ENCODE measurements at regions not wholly inside any gene's neighbourhood (a gene's known extent, or its start where the extent isn't known, plus 50 kb on each side); places are given as distances from the start of the nearest gene placed in this dataset.

DNA sequence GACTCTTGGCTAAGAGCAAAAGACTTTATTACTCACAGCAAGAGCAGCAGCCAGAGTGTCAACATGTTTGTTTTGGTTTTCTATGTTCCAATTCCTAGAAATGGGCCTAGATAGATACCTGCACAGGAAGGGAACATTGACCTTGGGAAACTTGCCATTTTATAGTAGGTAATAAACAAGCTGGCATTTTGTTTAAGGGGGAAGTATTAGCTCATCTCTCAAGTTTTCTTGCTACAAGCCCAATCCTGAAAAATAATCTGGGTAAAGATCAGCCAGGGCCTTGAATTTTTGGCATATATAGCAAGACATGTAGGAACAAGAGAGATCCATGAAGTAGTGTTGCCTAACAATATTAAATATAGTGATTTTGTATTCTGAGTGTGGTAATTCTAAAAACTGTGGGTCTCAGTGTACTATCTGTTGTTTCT is 51.4 kb upstream of the RGL1 start:
- H3K4me1 Mint-ChIP-seq, result no peaks in the 10 kb centered on the region
- Histone ChIP-seq H3K4me1 (ENCODE audit: insufficient read depth) (no peaks in the 10 kb centered on the region), H4K20me1 (replicated peaks; ENCODE audit: insufficient read depth) (no peaks in the 10 kb centered on the region), H3K9me2 (ENCODE audit: insufficient read depth) (no peaks in the 10 kb centered on the region), H2AFZ (no peak overlapping the region), H3F3A (replicated peaks; ENCODE audit: low read depth) (no peaks in the 10 kb centered on the region), H3K4me2 (no peak overlapping the region), H3K27me3 (ENCODE audit: insufficient read depth) (no peaks in the 10 kb centered on the region), H3K79me2 (replicated peaks; ENCODE audit: insufficient read depth) (no peaks in the 10 kb centered on the region), H3K4me3 (no peak overlapping the region), H3K36me3 (ENCODE audit: insufficient read depth) (no peaks in the 10 kb centered on the region), H3K27ac (ENCODE audit: low read depth) (no peak overlapping the region)
- H3K27me3 Mint-ChIP-seq (ENCODE audit: insufficient read depth, low read depth, poor library complexity), result no peaks in the 10 kb centered on the region
- H3K36me3 Mint-ChIP-seq (ENCODE audit: low read depth), result peaks cover 19% of the 10 kb centered on the region
- H3K9me3 Mint-ChIP-seq, result peaks cover 29% of the 10 kb centered on the region
- TF ChIP-seq CREB1 (CRISPR knock-in tag; IDR thresholded peaks at IDR 0.05; ENCODE audit: low read depth) (no peak), EZH2phosphoT487 (IDR thresholded peaks at IDR 0.05; ENCODE audit: unreplicated experiment) (no peak)
- DNase-seq (ENCODE audit: low spot score) (no peak), ATAC-seq (no peak)
- no peak overlapping the region for H3K27ac Mint-ChIP-seq
- no peak overlapping the region for H3K4me3 Mint-ChIP-seq

DNA sequence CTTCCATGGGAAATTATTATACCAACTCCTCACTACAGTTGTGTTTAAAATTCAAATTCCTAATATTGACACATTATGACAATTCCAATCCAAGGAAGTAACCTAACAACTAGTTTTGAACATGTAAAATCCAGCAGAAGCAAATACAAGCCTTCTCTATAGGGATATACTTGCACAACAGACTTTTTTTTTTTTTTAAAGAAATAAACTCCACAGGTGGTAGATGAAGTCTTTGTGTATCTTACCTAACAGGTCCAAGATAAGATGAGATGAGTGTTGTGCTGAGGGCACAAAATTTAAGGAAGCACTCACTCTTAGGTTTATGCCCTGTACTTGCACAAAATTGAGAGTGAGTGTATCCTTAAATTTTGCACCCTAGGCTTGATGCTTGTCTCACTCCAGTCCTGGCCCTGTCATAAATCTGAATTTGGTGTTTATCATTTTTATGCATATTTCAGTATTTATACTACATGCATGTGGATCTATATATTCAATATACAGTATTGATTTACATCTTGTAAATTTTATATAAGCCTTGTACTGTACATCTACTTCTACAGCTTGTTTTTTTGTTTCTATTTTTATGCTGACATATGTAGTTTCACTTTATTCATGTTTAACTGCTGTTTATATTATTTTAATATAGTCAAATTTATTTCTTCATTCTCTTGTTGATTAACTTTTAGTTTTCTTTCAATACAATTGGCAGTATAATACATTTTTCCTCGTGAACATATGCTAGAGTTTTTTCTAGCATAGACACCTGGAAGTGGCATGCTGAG is 60.6 kb upstream of the RGL1 start:
- no peak for DNase-seq (ENCODE audit: low spot score)
- peaks cover 18% of the 10 kb centered on the region for H3K4me1 ChIP-seq (ENCODE audit: insufficient read depth)
- H3K79me2 ChIP-seq (replicated peaks; ENCODE audit: insufficient read depth), result no peaks in the 10 kb centered on the region
- Mint-ChIP-seq H3K4me1 (peaks cover 16% of the 10 kb centered on the region), H3K36me3 (ENCODE audit: low read depth) (peaks cover 3% of the 10 kb centered on the region; the same call in 1 of the 3 replicates), H3K9me3 (no peaks in the 10 kb centered on the region; the same call in 2 of the 3 replicates), H3K27me3 (ENCODE audit: insufficient read depth, low read depth, poor library complexity) (no peaks in the 10 kb centered on the region), H3K4me3 (no peak overlapping the region), H3K27ac (no peak overlapping the region)
- no peak overlapping the region for H3K27ac ChIP-seq (ENCODE audit: low read depth)
- ATAC-seq, result no peak
- no peaks in the 10 kb centered on the region for H3K27me3 ChIP-seq (ENCODE audit: insufficient read depth)
- no peaks in the 10 kb centered on the region for H3K36me3 ChIP-seq (ENCODE audit: insufficient read depth)
- H3F3A ChIP-seq (replicated peaks; ENCODE audit: low read depth), result no peaks in the 10 kb centered on the region
- no peaks in the 10 kb centered on the region for H4K20me1 ChIP-seq (replicated peaks; ENCODE audit: insufficient read depth)
- H3K4me3 ChIP-seq, result no peak overlapping the region
- no peaks in the 10 kb centered on the region for H3K9me2 ChIP-seq (ENCODE audit: insufficient read depth)
- TF ChIP-seq POLR2AphosphoS5 (IDR thresholded peaks at IDR 0.05; ENCODE audit: low read depth), result no peak
- H2AFZ ChIP-seq, result no peak overlapping the region
- peak overlapping the region; percentile 37; the same call in 1 of the 2 replicates for H3K4me2 ChIP-seq

DNA sequence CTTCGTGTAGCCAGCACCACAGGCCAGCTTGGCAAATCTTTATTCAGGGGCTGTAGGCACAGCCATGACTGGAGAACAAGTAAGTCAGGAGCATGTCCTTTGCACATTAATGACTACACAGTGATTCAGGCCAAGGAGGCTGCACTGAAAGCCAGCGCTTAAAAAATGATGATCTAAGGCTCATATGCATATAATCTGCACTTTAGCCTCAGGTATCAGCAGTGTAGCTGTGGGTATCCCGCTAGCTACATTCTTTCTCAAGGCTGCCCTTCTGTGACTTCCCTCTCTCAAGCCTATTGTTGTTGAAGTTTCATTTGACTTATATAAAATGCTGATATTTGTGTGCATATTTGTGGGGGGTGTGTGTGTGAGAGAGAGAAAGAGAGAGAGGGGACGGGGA is 62.6 kb upstream of the RGL1 start:
- Mint-ChIP-seq H3K4me1 (peaks cover 16% of the 10 kb centered on the region), H3K4me3 (no peak overlapping the region), H3K36me3 (ENCODE audit: low read depth) (peaks cover 3% of the 10 kb centered on the region; the same call in 1 of the 3 replicates), H3K27me3 (ENCODE audit: insufficient read depth, low read depth, poor library complexity) (peaks cover 1% of the 10 kb centered on the region), H3K27ac (no peak overlapping the region), H3K9me3 (no peaks in the 10 kb centered on the region; the same call in 2 of the 3 replicates)
- Histone ChIP-seq H2AFZ (no peak overlapping the region), H3K36me3 (ENCODE audit: insufficient read depth) (no peaks in the 10 kb centered on the region), H3K9me2 (ENCODE audit: insufficient read depth) (no peaks in the 10 kb centered on the region), H3K4me2 (no peak overlapping the region), H3K79me2 (replicated peaks; ENCODE audit: insufficient read depth) (no peaks in the 10 kb centered on the region), H3K4me3 (no peak overlapping the region), H3F3A (replicated peaks; ENCODE audit: low read depth) (no peaks in the 10 kb centered on the region), H3K27me3 (ENCODE audit: insufficient read depth) (no peaks in the 10 kb centered on the region), H3K4me1 (ENCODE audit: insufficient read depth) (peaks cover 18% of the 10 kb centered on the region), H4K20me1 (replicated peaks; ENCODE audit: insufficient read depth) (no peaks in the 10 kb centered on the region), H3K27ac (ENCODE audit: low read depth) (no peak overlapping the region)
- ATAC-seq (no peak), DNase-seq (ENCODE audit: low spot score) (no peak)
- TF ChIP-seq, protein P1, sequence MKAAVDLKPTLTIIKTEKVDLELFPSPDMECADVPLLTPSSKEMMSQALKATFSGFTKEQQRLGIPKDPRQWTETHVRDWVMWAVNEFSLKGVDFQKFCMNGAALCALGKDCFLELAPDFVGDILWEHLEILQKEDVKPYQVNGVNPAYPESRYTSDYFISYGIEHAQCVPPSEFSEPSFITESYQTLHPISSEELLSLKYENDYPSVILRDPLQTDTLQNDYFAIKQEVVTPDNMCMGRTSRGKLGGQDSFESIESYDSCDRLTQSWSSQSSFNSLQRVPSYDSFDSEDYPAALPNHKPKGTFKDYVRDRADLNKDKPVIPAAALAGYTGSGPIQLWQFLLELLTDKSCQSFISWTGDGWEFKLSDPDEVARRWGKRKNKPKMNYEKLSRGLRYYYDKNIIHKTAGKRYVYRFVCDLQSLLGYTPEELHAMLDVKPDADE (IDR thresholded peaks at IDR 0.05), result no peak
- TF ChIP-seq CREB1 (CRISPR knock-in tag; IDR thresholded peaks at IDR 0.05; ENCODE audit: low read depth), result no peak
- TF ChIP-seq STAT1 (IDR thresholded peaks at IDR 0.05; ENCODE audit: unreplicated experiment), result no peak
- TF ChIP-seq, protein P2, sequence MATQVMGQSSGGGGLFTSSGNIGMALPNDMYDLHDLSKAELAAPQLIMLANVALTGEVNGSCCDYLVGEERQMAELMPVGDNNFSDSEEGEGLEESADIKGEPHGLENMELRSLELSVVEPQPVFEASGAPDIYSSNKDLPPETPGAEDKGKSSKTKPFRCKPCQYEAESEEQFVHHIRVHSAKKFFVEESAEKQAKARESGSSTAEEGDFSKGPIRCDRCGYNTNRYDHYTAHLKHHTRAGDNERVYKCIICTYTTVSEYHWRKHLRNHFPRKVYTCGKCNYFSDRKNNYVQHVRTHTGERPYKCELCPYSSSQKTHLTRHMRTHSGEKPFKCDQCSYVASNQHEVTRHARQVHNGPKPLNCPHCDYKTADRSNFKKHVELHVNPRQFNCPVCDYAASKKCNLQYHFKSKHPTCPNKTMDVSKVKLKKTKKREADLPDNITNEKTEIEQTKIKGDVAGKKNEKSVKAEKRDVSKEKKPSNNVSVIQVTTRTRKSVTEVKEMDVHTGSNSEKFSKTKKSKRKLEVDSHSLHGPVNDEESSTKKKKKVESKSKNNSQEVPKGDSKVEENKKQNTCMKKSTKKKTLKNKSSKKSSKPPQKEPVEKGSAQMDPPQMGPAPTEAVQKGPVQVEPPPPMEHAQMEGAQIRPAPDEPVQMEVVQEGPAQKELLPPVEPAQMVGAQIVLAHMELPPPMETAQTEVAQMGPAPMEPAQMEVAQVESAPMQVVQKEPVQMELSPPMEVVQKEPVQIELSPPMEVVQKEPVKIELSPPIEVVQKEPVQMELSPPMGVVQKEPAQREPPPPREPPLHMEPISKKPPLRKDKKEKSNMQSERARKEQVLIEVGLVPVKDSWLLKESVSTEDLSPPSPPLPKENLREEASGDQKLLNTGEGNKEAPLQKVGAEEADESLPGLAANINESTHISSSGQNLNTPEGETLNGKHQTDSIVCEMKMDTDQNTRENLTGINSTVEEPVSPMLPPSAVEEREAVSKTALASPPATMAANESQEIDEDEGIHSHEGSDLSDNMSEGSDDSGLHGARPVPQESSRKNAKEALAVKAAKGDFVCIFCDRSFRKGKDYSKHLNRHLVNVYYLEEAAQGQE (IDR thresholded peaks at IDR 0.05; ENCODE audit: unreplicated experiment), result no peak
- no peak for TF ChIP-seq ZNF331 (CRISPR knock-in tag; IDR thresholded peaks at IDR 0.05; ENCODE audit: low read depth)
- TF ChIP-seq POLR2AphosphoS5 (IDR thresholded peaks at IDR 0.05; ENCODE audit: low read depth), result no peak
- no peak for TF ChIP-seq EZH2 (IDR thresholded peaks at IDR 0.05; ENCODE audit: low read depth, unreplicated experiment)

Data from GM23338 (cell line).